Stimulated activated naive CD8-positive, alpha-beta T cell treated with anti-CD3 and anti-CD28 coated beads, Interleukin-15, Interleukin-2, amounts not matched to agents 100 ng/mL and 50 ng/mL, for 24 hours (primary cell): ENCODE measurements at regions not wholly inside any gene's neighbourhood (a gene's known extent, or its start where the extent isn't known, plus 50 kb on each side); places are given as distances from the start of the nearest gene placed in this dataset.

Source experiments
- H3K27ac Mint-ChIP-seq: one replicate; pipeline ENCODE4 v1.8.0; 2021; ENCODE audit warnings: mild to moderate bottlenecking, mixed read lengths
- H3K27me3 Mint-ChIP-seq: one replicate; pipeline ENCODE4 v1.8.0; 2021; ENCODE audit warnings: mixed read lengths
- H3K36me3 Mint-ChIP-seq: one replicate; pipeline ENCODE4 v1.8.0; 2021; ENCODE audit warnings: low read depth, mixed read lengths
- H3K4me1 Mint-ChIP-seq: one replicate; pipeline ENCODE4 v1.8.0; 2021; ENCODE audit warnings: low read depth, mixed read lengths
- H3K4me3 Mint-ChIP-seq: one replicate; pipeline ENCODE4 v1.8.0; 2021; ENCODE audit warnings: mild to moderate bottlenecking, mixed read lengths
- H3K9me3 Mint-ChIP-seq: one replicate; pipeline ENCODE4 v1.8.0; 2021; ENCODE audit warnings: mixed read lengths

DNA sequence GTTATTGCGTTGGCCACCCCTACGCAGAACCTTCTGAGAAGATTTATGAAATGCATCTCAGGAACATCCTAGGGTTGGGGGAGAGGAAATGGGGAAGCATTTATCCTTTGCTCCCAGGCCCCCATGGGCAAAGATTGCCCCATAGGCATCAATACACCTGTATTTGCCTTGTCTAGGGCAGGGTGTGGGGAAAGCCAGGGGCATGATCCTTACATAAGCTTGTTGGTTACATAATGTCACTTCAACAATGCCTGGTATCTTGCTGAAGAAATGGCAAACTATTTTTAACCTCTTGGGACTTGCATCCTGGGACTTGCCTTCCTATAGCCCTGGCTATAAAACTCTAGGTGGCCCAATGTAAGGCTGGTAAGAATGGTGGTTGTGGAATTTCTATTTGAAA is 53.9 kb upstream of the SPRED2 start:
- Mint-ChIP-seq H3K27me3 (peaks cover 33% of the 10 kb centered on the region), H3K9me3 (peaks cover 14% of the 10 kb centered on the region)

DNA sequence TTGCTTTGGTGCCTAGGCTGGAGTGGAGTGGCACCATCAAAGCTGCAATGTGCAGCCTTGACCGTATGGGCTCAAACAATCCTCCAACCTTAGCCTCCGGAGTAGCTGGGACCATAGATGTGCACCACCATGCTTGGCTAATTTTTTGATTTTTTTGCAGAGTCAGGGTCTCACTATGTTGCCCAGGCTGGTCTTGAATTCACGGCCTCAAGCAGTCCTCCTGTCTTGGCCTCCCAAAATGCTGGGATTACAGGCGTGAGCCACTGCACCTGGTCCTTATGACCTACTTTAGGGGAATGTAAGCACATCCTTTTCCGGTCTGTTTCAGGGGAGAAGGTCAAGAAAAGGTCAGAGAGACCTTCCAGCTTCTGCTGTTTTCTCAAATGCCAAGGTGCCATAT is 53.4 kb upstream of the SPRED2 start:
- H3K4me1 Mint-ChIP-seq, result no peaks in the 10 kb centered on the region
- peaks cover 8% of the 10 kb centered on the region for H3K36me3 Mint-ChIP-seq
- peaks cover 14% of the 10 kb centered on the region for H3K9me3 Mint-ChIP-seq
- H3K27ac Mint-ChIP-seq, result no peak overlapping the region
- no peak overlapping the region for H3K4me3 Mint-ChIP-seq
- H3K27me3 Mint-ChIP-seq, result peaks cover 33% of the 10 kb centered on the region

More for the DNA sequence above, 53.9 kb upstream of the SPRED2 start:
- H3K4me1 Mint-ChIP-seq, result no peaks in the 10 kb centered on the region
- no peak overlapping the region for H3K4me3 Mint-ChIP-seq
- H3K36me3 Mint-ChIP-seq, result peaks cover 8% of the 10 kb centered on the region
- H3K27ac Mint-ChIP-seq, result no peak overlapping the region

DNA sequence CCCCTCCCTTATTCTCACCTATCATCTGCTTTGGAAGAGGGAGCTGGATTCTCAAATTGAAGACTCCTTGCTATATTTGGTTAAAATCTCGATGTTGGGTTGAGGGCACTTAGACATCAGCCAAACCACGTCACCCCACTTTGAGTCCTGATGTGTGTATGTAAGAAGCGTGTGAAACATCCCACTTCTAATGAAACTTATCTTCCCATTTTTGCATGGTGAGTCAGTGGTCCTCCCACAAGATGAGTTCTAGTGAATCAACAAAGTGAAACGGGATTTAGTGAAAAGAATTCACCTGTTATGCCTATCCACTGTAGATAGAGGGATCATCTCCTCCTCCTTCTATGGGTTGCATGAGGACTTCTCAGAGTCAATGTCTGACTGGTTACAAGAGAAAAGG is 51.4 kb upstream of the SPRED2 start:
- no peak overlapping the region for H3K27ac Mint-ChIP-seq
- H3K4me1 Mint-ChIP-seq, result no peaks in the 10 kb centered on the region
- peaks cover 31% of the 10 kb centered on the region for H3K27me3 Mint-ChIP-seq
- no peak overlapping the region for H3K4me3 Mint-ChIP-seq
- H3K9me3 Mint-ChIP-seq, result peaks cover 9% of the 10 kb centered on the region
- peaks cover 8% of the 10 kb centered on the region for H3K36me3 Mint-ChIP-seq

DNA sequence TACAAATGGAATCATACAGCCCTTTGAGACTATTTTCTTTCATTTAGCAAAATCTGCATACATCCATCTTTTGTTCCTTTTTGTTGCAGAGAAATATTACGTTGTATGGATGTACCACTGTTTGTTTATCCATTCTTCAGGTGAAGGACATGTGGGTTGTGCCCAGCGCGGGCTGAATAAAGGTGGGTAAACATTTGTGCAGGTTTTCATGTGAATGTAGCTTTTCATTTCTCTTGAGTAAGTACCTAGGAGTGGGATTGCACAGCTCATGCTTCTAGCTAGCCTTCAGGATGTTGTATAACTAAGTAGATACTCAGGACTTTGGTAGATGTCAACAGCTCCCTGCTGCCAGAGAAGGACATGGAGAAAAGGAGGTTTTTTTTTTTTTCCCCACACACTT is 50.6 kb upstream of the SPRED2 start:
- peaks cover 2% of the 10 kb centered on the region for H3K9me3 Mint-ChIP-seq

More for the DNA sequence above, 50.6 kb upstream of the SPRED2 start:
- no peak overlapping the region for H3K4me3 Mint-ChIP-seq
- H3K27me3 Mint-ChIP-seq, result peaks cover 24% of the 10 kb centered on the region
- H3K36me3 Mint-ChIP-seq, result peaks cover 1% of the 10 kb centered on the region
- no peak overlapping the region for H3K27ac Mint-ChIP-seq
- H3K4me1 Mint-ChIP-seq, result no peaks in the 10 kb centered on the region
